ENCODE measurements at regions not wholly inside any gene's neighbourhood (a gene's known extent, or its start where the extent isn't known, plus 50 kb on each side); places are given as distances from the start of the nearest gene placed in this dataset.

DNA sequence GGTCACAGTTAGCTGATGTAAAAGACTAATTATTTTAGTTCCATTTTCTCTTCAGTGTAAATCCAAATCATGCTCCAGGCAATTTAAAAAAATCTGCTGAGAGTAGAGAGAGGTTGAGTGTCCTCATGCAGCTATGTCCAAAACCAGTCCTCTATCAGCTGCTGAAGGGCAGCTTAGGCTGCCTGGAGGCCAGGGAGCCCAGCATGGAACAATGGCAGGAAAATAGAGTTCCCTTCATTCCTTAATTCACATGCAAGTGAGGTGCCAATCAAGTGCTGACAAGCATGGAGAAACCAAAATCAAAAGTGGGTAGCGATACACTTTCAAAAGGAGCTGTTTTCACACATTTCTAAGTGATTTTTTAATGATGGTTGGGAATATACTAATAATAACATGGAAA, 78.3 kb upstream of the POU5F2 start:
- ChIA-PET RAD21 (ENCODE audit: unreplicated experiment) (no interaction called here), SMC1A (ENCODE audit: uncharacterized antibody, unreplicated experiment) (interaction anchor here (0.6 to 1.3 kb wide), 2 partner anchors 16 to 212 kb away, joined by 3 to 4 read pairs; no protein-coding TSS in a partner anchor), POLR2A (no interaction called here), CTCF (interaction anchor here (1.0 kb wide), 1 partner anchor 19 kb away, joined by 4 read pairs; no protein-coding TSS in a partner anchor)
- Histone ChIP-seq H3K79me2 (ENCODE audit: control insufficient read depth, insufficient read depth, low read length) (no peaks in the 10 kb centered on the region), H3K27ac (ENCODE audit: control insufficient read depth, insufficient read depth) (no peak overlapping the region), H3K4me1 (ENCODE audit: control insufficient read depth, insufficient read depth, low read length) (no peaks in the 10 kb centered on the region), H3K4me2 (ENCODE audit: control insufficient read depth, insufficient read depth) (no peak overlapping the region), H3K36me3 (ENCODE audit: control insufficient read depth in 2 of 2, insufficient read depth in 2 of 2, low read length in 1 of 2) (no peaks in the 10 kb centered on the region), H4K20me1 (ENCODE audit: control insufficient read depth, insufficient read depth) (no peaks in the 10 kb centered on the region), H3K9ac (ENCODE audit: control insufficient read depth, insufficient read depth, low read length) (no peak overlapping the region), H3K4me3 (no peak overlapping the region), H3K9me3 (replicated peaks; ENCODE audit: control insufficient read depth, insufficient read depth, low read length) (no peaks in the 10 kb centered on the region), H3K27me3 (replicated peaks in 1 of 2; ENCODE audit: control insufficient read depth in 2 of 2, insufficient read depth in 2 of 2, low read length in 1 of 2) (no peaks in the 10 kb centered on the region), H2AFZ (ENCODE audit: control insufficient read depth, low read depth, low read length) (no peak overlapping the region)
- ATAC-seq, result no peak
- WGBS (ENCODE audit: insufficient coverage, insufficient replicate concordance, low lambda C conversion rate, missing lambda C conversion rate), result 100% methylated on average over 1 of the region's 1 CpG
- intact Hi-C loops (cut with micrococcal nuclease; ENCODE audit: unreplicated experiment) (no loop called here), in situ Hi-C loops (cut with MboI) (no loop called here)
- no TSS peak for BruUV-seq (replicated peaks)
- no peak for FAIRE-seq
- DNase-seq (ENCODE audit: low read depth, low spot score), result no peak
- no peak for TF ChIP-seq ZZZ3 (IDR thresholded peaks at IDR 0.05; ENCODE audit: control insufficient read depth, insufficient read length, low read depth)
- TF ChIP-seq EZH2 (IDR thresholded peaks at IDR 0.05; ENCODE audit: borderline replicate concordance, control insufficient read depth, low read depth, low read length), result no peak
- no peak for TF ChIP-seq JUND (IDR thresholded peaks at IDR 0.05; ENCODE audit: low read depth, low read length)
- TF ChIP-seq SUPT20H (IDR thresholded peaks at IDR 0.05; ENCODE audit: borderline replicate concordance, control insufficient read depth, low read depth, low read length), result no peak
- no peak for TF ChIP-seq BMI1 (IDR thresholded peaks at IDR 0.05; ENCODE audit: borderline replicate concordance)
- no peak for TF ChIP-seq RUNX3 (IDR thresholded peaks at IDR 0.05; ENCODE audit: low read length)
- TF ChIP-seq, protein P1, sequence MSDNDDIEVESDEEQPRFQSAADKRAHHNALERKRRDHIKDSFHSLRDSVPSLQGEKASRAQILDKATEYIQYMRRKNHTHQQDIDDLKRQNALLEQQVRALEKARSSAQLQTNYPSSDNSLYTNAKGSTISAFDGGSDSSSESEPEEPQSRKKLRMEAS (IDR thresholded peaks at IDR 0.05; ENCODE audit: low read depth, low read length), result no peak
- no peak for TF ChIP-seq NFXL1 (IDR thresholded peaks at IDR 0.05; ENCODE audit: borderline replicate concordance)
- TF ChIP-seq, protein P2, sequence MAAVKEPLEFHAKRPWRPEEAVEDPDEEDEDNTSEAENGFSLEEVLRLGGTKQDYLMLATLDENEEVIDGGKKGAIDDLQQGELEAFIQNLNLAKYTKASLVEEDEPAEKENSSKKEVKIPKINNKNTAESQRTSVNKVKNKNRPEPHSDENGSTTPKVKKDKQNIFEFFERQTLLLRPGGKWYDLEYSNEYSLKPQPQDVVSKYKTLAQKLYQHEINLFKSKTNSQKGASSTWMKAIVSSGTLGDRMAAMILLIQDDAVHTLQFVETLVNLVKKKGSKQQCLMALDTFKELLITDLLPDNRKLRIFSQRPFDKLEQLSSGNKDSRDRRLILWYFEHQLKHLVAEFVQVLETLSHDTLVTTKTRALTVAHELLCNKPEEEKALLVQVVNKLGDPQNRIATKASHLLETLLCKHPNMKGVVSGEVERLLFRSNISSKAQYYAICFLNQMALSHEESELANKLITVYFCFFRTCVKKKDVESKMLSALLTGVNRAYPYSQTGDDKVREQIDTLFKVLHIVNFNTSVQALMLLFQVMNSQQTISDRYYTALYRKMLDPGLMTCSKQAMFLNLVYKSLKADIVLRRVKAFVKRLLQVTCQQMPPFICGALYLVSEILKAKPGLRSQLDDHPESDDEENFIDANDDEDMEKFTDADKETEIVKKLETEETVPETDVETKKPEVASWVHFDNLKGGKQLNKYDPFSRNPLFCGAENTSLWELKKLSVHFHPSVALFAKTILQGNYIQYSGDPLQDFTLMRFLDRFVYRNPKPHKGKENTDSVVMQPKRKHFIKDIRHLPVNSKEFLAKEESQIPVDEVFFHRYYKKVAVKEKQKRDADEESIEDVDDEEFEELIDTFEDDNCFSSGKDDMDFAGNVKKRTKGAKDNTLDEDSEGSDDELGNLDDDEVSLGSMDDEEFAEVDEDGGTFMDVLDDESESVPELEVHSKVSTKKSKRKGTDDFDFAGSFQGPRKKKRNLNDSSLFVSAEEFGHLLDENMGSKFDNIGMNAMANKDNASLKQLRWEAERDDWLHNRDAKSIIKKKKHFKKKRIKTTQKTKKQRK (IDR thresholded peaks at IDR 0.05; ENCODE audit: low read depth, low read length), result no peak
- TF ChIP-seq, protein P3, sequence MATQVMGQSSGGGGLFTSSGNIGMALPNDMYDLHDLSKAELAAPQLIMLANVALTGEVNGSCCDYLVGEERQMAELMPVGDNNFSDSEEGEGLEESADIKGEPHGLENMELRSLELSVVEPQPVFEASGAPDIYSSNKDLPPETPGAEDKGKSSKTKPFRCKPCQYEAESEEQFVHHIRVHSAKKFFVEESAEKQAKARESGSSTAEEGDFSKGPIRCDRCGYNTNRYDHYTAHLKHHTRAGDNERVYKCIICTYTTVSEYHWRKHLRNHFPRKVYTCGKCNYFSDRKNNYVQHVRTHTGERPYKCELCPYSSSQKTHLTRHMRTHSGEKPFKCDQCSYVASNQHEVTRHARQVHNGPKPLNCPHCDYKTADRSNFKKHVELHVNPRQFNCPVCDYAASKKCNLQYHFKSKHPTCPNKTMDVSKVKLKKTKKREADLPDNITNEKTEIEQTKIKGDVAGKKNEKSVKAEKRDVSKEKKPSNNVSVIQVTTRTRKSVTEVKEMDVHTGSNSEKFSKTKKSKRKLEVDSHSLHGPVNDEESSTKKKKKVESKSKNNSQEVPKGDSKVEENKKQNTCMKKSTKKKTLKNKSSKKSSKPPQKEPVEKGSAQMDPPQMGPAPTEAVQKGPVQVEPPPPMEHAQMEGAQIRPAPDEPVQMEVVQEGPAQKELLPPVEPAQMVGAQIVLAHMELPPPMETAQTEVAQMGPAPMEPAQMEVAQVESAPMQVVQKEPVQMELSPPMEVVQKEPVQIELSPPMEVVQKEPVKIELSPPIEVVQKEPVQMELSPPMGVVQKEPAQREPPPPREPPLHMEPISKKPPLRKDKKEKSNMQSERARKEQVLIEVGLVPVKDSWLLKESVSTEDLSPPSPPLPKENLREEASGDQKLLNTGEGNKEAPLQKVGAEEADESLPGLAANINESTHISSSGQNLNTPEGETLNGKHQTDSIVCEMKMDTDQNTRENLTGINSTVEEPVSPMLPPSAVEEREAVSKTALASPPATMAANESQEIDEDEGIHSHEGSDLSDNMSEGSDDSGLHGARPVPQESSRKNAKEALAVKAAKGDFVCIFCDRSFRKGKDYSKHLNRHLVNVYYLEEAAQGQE (IDR thresholded peaks at IDR 0.05; ENCODE audit: low read depth, low read length), result no peak
- TF ChIP-seq, protein P4, sequence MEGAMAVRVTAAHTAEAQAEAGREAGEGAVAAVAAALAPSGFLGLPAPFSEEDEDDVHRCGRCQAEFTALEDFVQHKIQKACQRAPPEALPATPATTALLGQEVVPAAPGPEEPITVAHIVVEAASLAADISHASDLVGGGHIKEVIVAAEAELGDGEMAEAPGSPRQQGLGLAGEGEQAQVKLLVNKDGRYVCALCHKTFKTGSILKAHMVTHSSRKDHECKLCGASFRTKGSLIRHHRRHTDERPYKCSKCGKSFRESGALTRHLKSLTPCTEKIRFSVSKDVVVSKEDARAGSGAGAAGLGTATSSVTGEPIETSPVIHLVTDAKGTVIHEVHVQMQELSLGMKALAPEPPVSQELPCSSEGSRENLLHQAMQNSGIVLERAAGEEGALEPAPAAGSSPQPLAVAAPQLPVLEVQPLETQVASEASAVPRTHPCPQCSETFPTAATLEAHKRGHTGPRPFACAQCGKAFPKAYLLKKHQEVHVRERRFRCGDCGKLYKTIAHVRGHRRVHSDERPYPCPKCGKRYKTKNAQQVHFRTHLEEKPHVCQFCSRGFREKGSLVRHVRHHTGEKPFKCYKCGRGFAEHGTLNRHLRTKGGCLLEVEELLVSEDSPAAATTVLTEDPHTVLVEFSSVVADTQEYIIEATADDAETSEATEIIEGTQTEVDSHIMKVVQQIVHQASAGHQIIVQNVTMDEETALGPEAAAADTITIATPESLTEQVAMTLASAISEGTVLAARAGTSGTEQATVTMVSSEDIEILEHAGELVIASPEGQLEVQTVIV (IDR thresholded peaks at IDR 0.05; ENCODE audit: borderline replicate concordance, partially characterized antibody), result no peak
- TF ChIP-seq WRNIP1 (IDR thresholded peaks at IDR 0.05; ENCODE audit: borderline replicate concordance, low read depth, low read length), result no peak
- TF ChIP-seq, protein P5, sequence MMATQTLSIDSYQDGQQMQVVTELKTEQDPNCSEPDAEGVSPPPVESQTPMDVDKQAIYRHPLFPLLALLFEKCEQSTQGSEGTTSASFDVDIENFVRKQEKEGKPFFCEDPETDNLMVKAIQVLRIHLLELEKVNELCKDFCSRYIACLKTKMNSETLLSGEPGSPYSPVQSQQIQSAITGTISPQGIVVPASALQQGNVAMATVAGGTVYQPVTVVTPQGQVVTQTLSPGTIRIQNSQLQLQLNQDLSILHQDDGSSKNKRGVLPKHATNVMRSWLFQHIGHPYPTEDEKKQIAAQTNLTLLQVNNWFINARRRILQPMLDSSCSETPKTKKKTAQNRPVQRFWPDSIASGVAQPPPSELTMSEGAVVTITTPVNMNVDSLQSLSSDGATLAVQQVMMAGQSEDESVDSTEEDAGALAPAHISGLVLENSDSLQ (IDR thresholded peaks at IDR 0.05), result no peak

All from GM12878 (cell line).